HG03378 (cell line): ENCODE measurements at regions not wholly inside any gene's neighbourhood (a gene's known extent, or its start where the extent isn't known, plus 50 kb on each side); places are given as distances from the start of the nearest gene placed in this dataset.

Experiments used
- ATAC-seq: cut with Tn5 transposase; IDR thresholded peaks from one replicate; pipeline ENCODE4 v1.9.1; 2021; ENCODE audit warnings: mild to moderate bottlenecking, moderate library complexity; ENCODE audit not compliant: unreplicated experiment

DNA sequence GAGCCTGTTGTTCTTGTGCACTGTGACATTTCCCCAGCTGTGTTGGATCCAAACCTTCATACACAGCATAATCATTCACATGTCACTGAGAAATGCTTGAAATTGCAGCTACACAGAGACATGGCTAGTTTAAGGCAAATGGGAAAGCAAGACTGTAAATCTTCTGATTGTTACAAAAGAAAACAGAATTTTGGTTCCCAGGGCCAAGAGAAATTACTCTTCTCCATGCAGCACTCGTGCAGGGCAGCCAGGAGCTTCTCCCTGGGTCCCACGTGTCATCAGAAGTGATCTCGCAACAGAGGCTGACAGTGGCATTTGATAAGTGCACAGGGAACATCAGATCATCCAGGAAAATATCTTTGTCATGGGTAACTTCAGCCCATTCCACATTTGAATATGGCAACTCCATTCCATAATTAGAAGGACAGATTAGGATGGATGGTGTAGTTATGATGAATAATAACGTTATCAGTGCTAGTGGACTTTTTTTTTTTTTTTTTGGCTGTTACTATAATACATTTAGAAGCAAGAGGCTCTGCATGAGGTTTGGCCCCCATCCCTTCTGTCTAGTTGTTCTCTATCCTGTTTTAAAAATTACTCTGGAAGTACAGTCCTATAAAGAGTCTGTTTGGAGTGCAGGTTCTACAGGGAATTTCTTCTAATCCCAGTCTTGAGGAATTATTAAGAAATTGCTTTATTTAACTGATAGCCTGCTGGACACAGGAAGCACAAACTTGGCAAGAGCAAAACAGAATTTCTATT is 571.0 kb upstream of the NOX3 start:
- no peak for ATAC-seq

DNA sequence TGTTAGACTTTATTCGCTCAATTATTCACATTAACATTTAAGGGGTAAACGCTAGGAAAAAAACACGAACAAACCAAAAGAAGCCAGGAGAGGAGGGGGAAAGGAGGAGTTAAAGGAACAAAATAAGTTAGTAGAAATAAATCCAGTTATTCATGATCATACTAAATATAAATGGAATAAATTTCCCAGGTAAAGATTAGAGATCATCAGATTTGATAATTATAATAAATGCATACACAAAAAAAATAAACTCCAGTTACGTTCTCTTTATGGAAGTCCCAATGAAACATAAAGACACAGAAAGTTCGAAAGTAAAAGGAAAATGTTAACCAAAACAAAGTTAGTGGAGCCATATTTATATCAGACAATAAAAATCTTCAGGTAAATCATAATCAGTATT is 568.7 kb upstream of the NOX3 start:
- no peak for ATAC-seq

DNA sequence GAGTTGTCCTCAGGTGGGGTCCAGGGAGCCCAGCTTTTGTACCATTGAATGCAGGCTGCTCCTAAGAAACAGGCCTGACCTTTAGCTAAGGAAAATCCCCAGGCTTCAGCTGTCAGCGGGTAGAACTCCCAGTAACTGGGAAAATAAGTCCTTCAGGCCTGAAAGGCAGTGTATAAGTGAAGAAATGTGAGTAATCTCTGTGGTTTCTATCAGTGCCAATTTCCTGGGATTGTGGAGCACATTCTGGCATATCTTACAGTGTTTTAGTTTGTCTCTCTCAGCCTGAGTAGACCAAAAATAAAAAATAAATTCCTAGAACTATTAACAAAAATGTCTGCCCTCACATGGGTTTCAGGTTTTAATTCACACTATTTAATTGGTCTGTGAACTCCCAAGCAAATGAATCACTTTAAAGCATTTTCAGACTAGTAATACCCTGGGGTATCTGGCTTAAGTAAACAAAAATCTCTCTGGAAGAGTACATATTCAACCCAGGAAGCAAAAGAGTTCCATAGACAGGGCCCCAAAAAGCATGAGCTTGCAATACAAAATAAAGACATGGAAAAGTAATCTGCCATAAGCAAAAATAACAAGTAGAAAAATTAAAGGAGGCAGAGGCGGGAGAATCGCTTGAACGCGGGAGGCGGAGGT is 566.2 kb upstream of the NOX3 start:
- ATAC-seq: no peak

DNA sequence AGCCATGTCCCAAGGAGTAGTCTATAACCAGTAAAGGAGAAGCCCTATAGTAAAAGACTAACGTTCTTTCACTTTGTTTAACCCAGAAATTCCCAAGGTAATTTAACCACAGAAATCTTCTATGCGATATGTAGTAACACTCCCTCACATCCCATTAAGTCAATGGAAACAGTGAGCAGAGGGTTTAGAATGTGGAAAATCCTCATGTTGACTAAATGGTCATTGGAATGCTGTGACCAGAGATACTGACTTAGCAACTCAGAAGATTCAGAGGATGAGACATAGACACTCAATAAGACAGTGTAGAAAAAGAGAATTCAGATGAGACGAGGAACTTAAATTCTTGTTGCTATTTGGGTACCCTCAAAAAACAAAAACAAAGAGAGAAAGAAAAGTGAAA is 562.2 kb upstream of the NOX3 start:
- ATAC-seq: no peak

DNA sequence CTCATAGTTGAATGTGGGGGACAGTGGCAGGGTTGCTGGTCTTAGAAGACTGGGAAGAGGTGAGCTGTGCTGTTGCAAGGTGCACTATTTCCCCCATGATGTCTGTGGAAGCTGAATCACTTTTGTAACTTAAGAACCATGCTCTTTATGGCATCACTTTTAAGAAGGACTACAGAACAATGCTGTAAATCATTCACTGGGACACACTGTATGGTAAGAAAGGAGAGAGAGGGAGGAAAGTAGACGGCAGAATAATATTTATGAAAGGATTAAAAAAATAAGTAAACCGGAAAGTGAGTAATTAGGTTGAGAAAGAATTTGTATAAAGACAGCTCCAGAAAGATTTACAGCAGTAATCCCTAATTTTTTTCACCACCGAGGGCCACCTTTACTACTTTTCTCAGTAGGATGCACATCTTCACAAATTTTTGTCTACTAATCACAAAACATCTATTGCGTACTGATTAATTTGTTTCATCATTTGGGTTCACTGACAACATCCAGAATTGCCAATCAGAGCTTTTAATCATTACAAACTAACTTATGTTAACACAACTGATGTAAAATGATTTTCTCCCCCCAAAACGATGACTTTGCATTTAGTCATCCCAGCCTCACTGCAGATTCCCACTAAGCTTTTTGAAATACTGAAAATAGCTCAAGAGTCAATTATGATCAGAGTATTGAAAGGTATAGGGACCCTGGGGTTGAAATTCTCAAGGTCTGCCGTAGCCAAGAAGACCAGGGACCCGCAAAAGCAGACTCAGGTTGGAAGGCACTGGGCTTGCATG is 560.7 kb upstream of the NOX3 start:
- no peak for ATAC-seq

DNA sequence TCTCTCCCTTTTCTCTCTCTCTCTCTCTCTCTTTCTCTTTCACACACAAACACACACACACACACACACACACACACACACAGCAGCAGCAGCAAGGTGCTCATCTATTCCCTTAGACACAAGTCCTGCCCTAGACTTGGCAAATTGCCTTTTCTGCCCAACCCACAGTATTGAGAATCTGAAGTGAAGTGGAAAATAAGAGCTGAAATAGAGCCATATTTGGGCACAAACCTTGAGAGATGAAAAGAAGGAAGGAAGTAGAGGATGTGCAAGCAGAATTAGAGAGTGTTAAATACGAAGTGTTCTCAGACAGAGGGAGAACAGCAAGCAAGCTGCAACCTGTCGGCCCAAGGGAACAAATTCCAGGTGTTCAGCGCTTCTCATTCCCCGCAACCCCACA is 557.5 kb upstream of the NOX3 start:
- ATAC-seq: no peak

DNA sequence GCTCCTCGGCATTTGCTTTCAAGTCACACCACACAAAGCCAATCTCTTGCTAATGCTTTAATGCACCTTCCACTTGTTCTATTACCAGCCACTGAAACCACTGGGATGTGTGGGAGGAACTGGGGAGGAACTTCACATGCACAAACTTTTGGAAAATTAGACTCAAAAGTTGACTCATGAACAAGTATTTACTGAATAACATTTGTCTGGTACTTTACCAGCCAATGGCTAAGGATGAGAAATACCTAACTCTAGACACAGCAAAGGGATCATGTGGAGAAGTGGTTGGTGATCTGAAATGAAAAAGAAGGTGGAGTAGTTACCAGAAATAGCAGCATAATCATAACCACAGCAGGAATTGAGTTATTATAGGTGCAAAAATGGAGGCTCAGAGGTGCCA is 554.0 kb upstream of the NOX3 start:
- no peak for ATAC-seq

DNA sequence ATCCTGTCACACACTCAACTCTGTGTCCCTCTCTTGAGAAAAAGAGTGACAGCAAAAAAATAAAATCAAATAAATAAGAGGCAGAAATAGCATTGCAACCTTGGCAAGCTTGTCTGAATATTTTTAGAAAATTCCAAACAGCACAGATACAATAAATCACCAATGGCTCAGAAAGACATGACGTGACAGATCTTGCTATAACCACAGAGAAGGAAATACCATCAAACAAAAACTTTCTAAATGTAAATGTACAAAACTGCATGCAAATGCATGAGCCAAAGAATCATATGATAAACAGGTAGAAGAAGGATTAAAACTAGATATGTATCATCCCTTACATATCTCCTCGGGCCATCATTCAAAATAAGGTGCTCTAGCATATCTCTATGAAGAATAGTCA is 549.2 kb upstream of the NOX3 start:
- ATAC-seq: no peak

DNA sequence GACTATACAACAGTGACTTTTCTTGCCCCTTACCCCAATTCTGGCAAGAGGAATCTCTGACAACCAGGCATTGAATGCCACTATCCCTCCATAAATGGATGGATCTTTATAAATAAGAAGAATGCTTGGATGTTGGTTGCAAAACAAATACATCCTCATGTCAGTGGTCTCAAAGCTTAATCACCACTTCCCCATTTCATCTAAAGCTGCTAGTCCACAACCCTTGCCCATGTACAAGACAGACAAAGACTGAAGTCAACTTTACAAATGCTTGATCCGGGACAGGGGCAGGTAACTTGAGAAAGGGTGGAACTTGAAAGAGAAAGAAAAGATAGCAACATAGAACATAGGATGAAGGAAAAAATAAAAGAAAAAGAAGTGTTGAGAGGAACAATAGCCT is 540.5 kb upstream of the NOX3 start:
- no peak for ATAC-seq

DNA sequence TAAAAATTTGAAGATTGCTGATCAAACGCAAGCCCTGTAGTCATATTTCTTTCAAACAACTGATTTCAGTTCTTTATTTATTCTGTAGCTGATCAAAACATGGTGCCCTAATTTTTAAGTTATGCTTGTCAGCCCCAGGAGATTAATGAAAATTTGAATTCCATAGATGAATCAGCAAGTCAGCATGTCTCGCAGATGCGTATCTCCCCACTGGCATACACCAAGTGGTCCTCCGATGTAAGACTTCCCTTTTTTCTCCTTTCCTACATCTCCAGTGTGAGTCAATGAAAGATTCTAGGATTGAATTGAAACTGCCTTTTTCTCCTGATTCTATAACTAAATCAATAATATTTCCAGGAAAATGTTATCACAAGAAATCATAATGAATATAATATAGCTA is 539.6 kb upstream of the NOX3 start:
- ATAC-seq: no peak

DNA sequence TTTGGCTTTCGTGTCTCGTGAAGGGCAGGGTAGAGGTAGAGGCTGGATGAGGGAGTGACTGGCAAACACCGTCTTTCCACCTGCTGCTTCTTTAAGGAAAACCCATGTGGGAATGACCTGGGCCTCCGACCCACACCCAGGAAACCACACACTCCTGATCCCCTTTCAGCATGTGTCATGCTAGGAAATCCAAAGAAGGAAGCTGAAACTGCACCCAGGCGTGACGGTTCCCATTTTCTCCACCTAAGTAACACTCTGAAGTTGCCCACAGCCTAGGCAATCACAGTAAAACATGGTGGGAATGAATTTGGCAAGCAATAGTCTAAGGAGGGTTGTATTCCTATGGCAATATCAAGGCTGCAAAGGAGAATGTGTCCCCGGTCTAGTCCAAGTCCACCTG is 538.4 kb upstream of the NOX3 start:
- ATAC-seq: no peak

DNA sequence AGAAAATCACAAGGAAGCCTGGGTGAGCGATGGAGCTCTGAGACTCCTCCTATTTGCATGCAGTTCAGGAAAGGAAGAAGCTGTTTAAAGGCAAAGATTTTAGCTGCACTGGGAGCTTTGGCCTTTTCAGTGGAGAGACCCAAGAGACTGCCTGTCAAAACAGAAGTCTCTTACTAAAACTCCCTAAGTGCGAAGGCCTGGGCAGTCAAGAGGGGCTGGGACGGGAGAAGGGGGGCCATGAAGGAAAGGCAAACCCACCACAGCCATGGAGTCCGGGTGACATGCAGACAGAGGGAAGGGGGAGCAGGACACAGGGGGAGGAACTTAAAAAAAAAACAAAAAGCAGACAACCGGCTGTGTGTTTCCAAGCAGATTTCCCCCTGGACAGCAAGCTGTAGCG is 537.6 kb upstream of the NOX3 start:
- ATAC-seq: no peak

DNA sequence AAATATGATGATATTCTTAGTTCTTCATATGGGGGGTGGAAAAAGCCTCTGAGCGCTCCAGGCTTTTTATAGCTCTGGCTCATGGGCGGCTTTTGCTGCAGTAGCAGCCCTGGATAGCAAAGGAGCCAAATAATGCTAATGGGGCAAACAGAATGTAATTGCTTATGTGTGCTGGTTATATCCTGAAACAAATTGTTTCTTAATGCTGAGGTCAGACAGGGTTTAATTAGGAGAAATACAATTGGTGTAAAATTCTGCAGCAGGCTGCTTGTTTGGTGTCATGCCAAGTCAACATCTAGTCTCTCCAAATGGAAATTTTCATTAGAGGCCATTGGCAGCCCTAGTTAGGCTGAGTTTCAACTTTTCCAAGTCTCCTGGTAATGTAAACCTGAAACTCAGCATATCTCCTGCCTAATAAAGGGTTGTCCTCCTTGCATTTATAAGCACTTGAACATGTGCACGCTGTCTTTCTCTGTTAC is 530.1 kb upstream of the NOX3 start:
- ATAC-seq: no peak

DNA sequence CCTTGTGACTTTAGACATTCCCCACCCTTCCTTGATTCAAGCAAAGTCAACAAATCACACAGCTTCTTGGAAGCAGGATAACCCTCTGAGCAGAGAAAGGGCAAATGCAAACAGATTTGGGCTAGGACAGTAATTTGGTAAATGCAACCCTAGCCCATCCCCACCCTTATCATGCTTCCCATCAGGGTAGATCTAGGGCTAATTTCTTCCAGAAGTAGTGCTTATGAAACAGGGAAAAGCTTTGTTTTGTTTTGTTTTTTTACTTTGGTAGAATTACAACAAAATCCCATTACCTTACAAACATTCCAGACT is 525.1 kb upstream of the NOX3 start:
- ATAC-seq: no peak

DNA sequence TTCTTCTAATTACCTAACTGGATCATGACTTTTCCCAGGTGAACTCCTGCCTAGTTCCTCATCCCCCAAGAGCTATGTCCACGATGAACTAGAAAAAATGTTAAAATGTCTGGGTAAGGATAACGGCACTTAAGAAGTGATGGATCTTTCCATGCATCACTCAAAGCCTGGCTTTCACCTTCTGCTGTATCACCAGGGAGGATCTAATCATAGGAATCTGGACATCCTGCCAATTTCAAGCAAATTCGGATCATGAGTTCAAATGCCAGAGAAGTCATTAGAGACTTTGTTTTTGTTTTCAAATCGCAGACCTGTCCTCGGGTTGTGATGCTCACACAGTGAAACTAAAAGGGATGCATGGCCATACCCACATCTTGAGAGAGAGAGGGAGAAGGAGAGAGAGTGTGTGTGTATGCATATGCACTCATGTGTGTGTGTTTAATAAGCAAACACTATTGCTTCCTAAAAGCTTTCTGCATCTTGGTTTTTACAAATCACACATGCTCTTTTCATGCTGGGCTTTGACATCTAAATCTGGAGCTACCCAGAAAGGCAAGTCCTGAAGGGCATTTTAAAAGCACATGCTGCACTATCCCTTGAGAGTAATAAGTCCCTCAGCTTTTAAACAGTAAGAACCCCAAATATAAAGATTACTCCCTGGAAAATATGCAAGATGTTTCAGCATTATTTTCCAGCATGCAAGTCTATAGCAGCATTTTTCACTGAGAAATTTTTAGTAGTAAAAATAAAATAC is 524.6 kb upstream of the NOX3 start:
- no peak for ATAC-seq

DNA sequence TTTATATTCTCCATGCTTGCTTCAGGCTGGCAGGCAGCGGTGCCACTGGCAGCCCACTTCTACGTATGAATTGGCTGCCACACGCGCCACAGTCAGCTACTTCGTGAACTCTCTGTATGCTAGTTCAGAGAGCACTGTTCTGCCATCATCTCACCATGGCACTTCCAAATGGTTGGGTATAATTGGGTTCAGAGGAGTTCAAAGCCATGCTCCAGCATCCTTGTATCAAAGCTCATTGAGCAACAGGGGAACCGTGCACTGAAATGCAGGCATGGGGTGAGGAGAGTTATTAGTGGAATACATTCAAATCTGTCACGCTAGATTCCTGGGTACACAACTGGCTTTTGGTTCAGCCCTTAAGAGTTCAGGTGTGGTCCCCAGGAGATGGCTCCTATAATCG is 519.9 kb upstream of the NOX3 start:
- ATAC-seq: no peak

DNA sequence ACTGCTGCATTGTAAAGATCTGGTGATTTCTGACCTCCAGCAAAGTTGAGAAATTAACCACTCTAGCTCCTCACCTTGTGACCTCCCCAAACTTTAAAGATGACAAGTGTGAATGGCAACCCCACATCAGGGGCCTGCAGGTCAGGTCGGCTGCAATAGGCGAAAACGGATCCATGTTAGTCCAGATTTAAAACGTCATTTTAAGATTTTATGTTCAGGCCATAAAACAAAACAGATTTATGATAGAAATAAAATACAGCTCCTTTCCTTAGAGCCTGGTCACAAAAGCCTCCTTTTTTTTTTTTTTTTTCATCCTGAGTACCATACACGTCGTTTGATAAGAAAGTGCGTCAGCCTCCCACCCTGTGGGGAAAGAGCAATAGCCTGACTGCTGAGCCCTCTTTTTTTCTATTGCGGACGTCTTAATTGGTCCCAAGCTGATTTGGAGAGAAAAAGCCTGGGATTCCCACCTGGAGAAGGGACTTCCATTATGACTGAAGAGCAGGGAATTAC is 519.2 kb upstream of the NOX3 start:
- no peak for ATAC-seq

DNA sequence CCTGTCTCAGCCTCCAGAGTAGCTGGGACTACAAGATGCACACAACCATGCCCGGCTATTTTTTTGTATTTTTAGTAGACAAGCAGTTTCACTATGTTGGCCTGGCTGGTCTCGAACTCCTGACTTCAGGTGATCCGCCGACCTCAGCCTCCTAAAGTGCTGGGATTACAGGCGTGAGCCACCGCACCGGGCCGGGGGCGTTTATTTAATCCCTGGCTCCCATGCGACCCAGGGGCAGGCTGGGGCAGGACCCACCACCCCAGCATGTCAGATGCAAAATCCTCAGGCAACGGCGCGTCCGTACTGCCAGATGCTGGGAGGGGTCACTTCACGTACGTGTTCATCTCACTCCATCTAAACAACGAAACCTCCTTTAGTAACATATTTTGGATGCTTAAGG is 518.7 kb upstream of the NOX3 start:
- no peak for ATAC-seq

DNA sequence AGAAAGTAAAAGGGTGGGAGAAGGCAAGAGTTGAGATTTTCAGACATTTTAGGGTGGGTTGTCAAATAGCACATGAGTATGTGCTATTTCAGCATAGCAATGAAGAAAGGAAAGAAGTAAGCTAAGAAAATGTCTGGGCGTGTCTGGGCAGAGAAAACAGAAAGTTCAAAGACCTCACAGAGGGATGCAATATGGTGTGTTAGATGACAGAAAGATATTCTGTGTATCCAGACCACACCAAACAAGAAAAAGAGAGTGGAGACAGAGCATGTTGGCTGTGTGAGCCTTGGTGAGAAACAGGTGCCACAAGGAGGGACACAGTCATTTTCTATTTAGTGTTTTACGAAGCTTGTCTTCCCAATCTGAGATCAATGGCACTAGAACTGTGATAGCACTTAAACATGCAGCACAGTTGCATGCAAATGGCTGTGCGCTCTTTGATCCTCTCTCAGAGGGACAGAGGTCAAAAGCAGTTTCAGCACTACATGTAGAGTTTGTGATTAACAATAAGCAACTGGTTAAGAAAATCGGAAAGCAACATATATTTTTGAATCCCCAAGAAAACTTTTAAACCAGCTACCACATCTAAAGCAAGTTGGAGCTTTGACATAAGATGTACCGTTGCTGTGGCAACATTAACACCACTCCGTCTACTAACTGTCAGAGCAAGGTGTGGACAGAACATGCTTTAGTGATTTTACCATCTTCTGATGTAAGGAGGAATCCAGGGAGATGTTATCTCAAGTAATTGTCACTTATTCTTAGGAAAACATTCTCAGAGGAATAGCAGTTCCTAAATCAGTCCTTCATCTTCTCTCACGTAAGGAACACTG is 515.5 kb upstream of the NOX3 start:
- no peak for ATAC-seq

DNA sequence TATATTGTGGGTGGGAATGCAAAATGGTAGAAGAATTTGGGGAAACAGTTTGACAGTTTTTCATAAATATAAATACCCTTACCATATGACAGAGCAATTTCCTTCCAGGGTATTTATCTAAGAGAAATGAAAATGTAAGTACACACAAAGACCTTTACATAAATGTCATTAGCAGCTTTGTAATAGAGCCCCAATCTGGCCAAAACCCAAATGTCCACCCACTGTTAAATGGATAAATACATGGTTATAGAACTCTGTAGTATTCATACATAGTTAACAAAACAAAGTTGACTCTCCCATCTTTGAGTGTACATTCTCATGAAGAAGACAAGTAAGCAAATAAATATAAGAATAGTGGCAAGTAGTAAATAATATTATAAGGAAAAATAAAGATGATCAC is 514.8 kb upstream of the NOX3 start:
- ATAC-seq: no peak
